Neural cell (in vitro differentiated cells): ENCODE measurements at regions not wholly inside any gene's neighbourhood (a gene's known extent, or its start where the extent isn't known, plus 50 kb on each side); places are given as distances from the start of the nearest gene placed in this dataset.

Source experiments
- EP300 ChIP-seq: fragments of 450-650 bp; conservative IDR thresholded peaks from 2 replicates; pipeline ENCODE4 v1.6.1; 2014; ENCODE audit warnings: antibody characterized with exemption, mild to moderate bottlenecking, moderate library complexity; ENCODE audit not compliant: poor library complexity, severe bottlenecking
- POLR2AphosphoS5 ChIP-seq: IDR thresholded peaks from 2 replicates; pipeline ENCODE4 v1.6.1; 2012
- TAF1 ChIP-seq: IDR thresholded peaks from 2 replicates; pipeline ENCODE4 v1.6.1; 2012; ENCODE audit warnings: low read depth
- TF ChIP-seq, protein P1 (sequence below): IDR thresholded peaks from 2 replicates; pipeline ENCODE4 v1.6.1; 2012; ENCODE audit warnings: borderline replicate concordance
- TF ChIP-seq, protein P2 (sequence below): fragments of 450-650 bp; IDR thresholded peaks from 2 replicates; pipeline ENCODE4 v1.5.1; 2014; ENCODE audit warnings: antibody characterized with exemption, mild to moderate bottlenecking, moderate library complexity; ENCODE audit not compliant: poor library complexity, severe bottlenecking

DNA sequence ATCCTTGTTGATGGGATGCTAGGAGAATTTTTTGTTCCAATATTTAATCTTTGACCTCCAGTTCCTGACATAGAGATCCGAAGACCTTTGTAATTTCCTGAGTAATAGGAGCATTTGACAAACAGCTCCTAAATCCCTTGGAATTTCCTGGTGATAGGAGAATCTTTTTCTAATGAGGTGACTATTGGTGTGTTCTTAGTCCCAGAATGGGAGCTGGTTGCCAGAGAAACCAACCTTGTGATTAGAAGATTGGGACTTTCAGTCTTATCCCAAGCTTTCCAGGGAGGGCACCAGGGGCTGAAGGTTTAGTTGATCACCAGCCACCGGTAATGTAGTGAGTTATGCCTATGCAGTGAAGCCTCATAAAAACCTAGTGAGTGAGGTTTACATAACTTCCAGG, 170.9 kb downstream of the KDM5D start:
- no peak for TF ChIP-seq EP300
- TF ChIP-seq, protein P1, sequence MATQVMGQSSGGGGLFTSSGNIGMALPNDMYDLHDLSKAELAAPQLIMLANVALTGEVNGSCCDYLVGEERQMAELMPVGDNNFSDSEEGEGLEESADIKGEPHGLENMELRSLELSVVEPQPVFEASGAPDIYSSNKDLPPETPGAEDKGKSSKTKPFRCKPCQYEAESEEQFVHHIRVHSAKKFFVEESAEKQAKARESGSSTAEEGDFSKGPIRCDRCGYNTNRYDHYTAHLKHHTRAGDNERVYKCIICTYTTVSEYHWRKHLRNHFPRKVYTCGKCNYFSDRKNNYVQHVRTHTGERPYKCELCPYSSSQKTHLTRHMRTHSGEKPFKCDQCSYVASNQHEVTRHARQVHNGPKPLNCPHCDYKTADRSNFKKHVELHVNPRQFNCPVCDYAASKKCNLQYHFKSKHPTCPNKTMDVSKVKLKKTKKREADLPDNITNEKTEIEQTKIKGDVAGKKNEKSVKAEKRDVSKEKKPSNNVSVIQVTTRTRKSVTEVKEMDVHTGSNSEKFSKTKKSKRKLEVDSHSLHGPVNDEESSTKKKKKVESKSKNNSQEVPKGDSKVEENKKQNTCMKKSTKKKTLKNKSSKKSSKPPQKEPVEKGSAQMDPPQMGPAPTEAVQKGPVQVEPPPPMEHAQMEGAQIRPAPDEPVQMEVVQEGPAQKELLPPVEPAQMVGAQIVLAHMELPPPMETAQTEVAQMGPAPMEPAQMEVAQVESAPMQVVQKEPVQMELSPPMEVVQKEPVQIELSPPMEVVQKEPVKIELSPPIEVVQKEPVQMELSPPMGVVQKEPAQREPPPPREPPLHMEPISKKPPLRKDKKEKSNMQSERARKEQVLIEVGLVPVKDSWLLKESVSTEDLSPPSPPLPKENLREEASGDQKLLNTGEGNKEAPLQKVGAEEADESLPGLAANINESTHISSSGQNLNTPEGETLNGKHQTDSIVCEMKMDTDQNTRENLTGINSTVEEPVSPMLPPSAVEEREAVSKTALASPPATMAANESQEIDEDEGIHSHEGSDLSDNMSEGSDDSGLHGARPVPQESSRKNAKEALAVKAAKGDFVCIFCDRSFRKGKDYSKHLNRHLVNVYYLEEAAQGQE: no peak
- TF ChIP-seq, protein P2, sequence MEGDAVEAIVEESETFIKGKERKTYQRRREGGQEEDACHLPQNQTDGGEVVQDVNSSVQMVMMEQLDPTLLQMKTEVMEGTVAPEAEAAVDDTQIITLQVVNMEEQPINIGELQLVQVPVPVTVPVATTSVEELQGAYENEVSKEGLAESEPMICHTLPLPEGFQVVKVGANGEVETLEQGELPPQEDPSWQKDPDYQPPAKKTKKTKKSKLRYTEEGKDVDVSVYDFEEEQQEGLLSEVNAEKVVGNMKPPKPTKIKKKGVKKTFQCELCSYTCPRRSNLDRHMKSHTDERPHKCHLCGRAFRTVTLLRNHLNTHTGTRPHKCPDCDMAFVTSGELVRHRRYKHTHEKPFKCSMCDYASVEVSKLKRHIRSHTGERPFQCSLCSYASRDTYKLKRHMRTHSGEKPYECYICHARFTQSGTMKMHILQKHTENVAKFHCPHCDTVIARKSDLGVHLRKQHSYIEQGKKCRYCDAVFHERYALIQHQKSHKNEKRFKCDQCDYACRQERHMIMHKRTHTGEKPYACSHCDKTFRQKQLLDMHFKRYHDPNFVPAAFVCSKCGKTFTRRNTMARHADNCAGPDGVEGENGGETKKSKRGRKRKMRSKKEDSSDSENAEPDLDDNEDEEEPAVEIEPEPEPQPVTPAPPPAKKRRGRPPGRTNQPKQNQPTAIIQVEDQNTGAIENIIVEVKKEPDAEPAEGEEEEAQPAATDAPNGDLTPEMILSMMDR: no peak
- TF ChIP-seq POLR2AphosphoS5: no peak
- no peak for TF ChIP-seq TAF1
